ENCODE measurements at regions not wholly inside any gene's neighbourhood (a gene's known extent, or its start where the extent isn't known, plus 50 kb on each side); places are given as distances from the start of the nearest gene placed in this dataset.

- no peak for TF ChIP-seq POLR2A (IDR thresholded peaks at IDR 0.05; ENCODE audit: low read depth, low read length)
- no peak for TF ChIP-seq TAF1 (IDR thresholded peaks at IDR 0.05; ENCODE audit: borderline replicate concordance, low read depth, low read length)
- TF ChIP-seq POLR2AphosphoS5 (IDR thresholded peaks at IDR 0.05; ENCODE audit: low read depth, low read length) = no peak
These were observed 145.3 kb upstream of the MBNL1 start for GRCh38 chr3:152123457-152123856.
